ENCODE measurements at regions not wholly inside any gene's neighbourhood (a gene's known extent, or its start where the extent isn't known, plus 50 kb on each side); places are given as distances from the start of the nearest gene placed in this dataset.

- TF ChIP-seq, protein P1, sequence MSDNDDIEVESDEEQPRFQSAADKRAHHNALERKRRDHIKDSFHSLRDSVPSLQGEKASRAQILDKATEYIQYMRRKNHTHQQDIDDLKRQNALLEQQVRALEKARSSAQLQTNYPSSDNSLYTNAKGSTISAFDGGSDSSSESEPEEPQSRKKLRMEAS (IDR thresholded peaks at IDR 0.05; ENCODE audit: low read depth, low read length) = no peak
- TF ChIP-seq, protein P2, sequence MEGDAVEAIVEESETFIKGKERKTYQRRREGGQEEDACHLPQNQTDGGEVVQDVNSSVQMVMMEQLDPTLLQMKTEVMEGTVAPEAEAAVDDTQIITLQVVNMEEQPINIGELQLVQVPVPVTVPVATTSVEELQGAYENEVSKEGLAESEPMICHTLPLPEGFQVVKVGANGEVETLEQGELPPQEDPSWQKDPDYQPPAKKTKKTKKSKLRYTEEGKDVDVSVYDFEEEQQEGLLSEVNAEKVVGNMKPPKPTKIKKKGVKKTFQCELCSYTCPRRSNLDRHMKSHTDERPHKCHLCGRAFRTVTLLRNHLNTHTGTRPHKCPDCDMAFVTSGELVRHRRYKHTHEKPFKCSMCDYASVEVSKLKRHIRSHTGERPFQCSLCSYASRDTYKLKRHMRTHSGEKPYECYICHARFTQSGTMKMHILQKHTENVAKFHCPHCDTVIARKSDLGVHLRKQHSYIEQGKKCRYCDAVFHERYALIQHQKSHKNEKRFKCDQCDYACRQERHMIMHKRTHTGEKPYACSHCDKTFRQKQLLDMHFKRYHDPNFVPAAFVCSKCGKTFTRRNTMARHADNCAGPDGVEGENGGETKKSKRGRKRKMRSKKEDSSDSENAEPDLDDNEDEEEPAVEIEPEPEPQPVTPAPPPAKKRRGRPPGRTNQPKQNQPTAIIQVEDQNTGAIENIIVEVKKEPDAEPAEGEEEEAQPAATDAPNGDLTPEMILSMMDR (IDR thresholded peaks at IDR 0.05; ENCODE audit: low read depth, low read length) = no peak
- TF ChIP-seq MYC (IDR thresholded peaks at IDR 0.05; ENCODE audit: low read depth, low read length) (no peak), POLR2A (IDR thresholded peaks at IDR 0.05; ENCODE audit: extremely low read depth, insufficient read length) (no peak)
- no peak for DNase-seq (ENCODE audit: low read depth)
- no peak overlapping the region for H3K4me3 ChIP-seq (ENCODE audit: low read depth, low read length)
These were observed 341.5 kb upstream of the CCNH start for GRCh38 chr5:87754009-87754757.

- TF ChIP-seq MYC (IDR thresholded peaks at IDR 0.05; ENCODE audit: low read depth, low read length) (no peak), POLR2A (IDR thresholded peaks at IDR 0.05; ENCODE audit: extremely low read depth, insufficient read length) (no peak)
- TF ChIP-seq, protein P1 (IDR thresholded peaks at IDR 0.05; ENCODE audit: low read depth, low read length) = no peak
- TF ChIP-seq, protein P2 (IDR thresholded peaks at IDR 0.05; ENCODE audit: low read depth, low read length) = no peak
- H3K4me3 ChIP-seq (ENCODE audit: low read depth, low read length) = no peak overlapping the region
- no peak for DNase-seq (ENCODE audit: low read depth)
These were observed 339.6 kb upstream of the CCNH start for GRCh38 chr5:87752362-87752761.

DNA sequence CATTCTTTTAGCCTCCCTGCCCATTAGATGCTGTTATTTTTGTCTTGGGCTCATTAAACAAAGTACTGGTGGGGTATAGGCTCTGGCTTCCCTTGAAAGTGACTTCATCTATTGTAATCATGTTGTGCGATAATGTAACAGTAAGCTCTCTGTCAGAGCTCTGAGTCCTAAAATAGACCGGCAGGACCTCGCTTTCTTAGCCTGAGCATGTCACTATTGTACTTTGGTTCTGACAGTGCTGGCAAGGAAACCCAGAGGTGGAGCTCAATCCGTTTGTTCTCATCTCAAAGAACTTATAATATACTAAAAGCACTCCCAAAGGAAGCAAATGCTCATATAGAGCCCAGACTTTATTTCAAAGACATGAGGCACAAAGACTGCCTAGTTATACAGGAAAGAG lies 339.1 kb upstream of the CCNH start:
- no peak overlapping the region for H3K4me3 ChIP-seq (ENCODE audit: low read depth, low read length)
- no peak for DNase-seq (ENCODE audit: low read depth)
- TF ChIP-seq, protein P1 (IDR thresholded peaks at IDR 0.05; ENCODE audit: low read depth, low read length) = no peak
- TF ChIP-seq POLR2A (IDR thresholded peaks at IDR 0.05; ENCODE audit: extremely low read depth, insufficient read length) = no peak
- TF ChIP-seq, protein P2 (IDR thresholded peaks at IDR 0.05; ENCODE audit: low read depth, low read length) = no peak
- no peak for TF ChIP-seq MYC (IDR thresholded peaks at IDR 0.05; ENCODE audit: low read depth, low read length)

DNA sequence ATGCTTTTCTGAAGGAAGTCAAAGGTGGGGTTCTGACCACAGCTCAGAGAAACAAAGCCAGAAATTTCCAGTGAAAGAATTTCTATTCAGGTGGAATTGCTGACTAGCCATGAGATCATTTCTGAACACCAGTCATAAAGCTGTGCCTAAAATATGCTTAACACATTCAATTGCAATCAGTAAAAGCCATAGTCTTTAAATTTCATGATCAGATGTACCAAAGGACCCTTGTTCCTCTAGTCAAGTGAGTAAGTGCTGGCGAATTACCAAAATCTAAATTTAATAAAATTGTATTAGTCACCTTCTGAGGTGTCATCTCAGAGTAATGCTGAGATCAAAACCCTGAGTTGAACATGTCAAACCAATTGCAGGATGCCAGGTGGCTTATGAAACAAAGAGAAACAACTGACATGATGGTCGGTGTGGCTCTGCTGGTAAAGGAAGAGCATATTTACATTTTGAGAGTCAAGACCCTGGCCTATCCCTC lies 334.2 kb upstream of the CCNH start:
- TF ChIP-seq MYC (IDR thresholded peaks at IDR 0.05; ENCODE audit: low read depth, low read length) (no peak), POLR2A (IDR thresholded peaks at IDR 0.05; ENCODE audit: extremely low read depth, insufficient read length) (no peak)
- TF ChIP-seq, protein P2 (IDR thresholded peaks at IDR 0.05; ENCODE audit: low read depth, low read length) = no peak
- TF ChIP-seq, protein P1 (IDR thresholded peaks at IDR 0.05; ENCODE audit: low read depth, low read length) = no peak
- H3K4me3 ChIP-seq (ENCODE audit: low read depth, low read length) = no peak overlapping the region
- no peak for DNase-seq (ENCODE audit: low read depth)

DNA sequence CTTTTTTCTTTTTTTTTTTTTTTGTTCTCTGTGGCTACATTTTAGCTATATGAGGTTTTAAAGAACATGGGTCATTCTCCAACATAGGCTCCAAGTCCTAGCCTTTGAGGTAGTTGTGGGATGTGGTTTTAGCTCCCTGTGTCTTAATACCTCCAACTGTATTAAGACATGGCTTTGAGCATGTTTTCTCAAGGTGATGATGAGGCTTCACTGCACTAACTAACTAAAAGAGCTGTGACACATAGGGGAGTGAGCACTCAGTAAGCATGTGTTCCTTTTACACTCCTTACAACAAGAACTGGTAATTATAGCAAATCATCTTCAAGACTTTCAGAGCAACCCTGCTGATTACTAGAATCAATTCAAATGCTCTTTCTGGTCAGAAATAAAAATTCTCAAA lies 333.6 kb upstream of the CCNH start:
- no peak for DNase-seq (ENCODE audit: low read depth)
- no peak overlapping the region for H3K4me3 ChIP-seq (ENCODE audit: low read depth, low read length)
- TF ChIP-seq, protein P1 (IDR thresholded peaks at IDR 0.05; ENCODE audit: low read depth, low read length) = no peak
- no peak for TF ChIP-seq MYC (IDR thresholded peaks at IDR 0.05; ENCODE audit: low read depth, low read length)
- TF ChIP-seq, protein P2 (IDR thresholded peaks at IDR 0.05; ENCODE audit: low read depth, low read length) = no peak
- no peak for TF ChIP-seq POLR2A (IDR thresholded peaks at IDR 0.05; ENCODE audit: extremely low read depth, insufficient read length)
